ENCODE measurements at regions not wholly inside any gene's neighbourhood (a gene's known extent, or its start where the extent isn't known, plus 50 kb on each side); places are given as distances from the start of the nearest gene placed in this dataset.

GRCh38 chr18:71324356-71324755 is 1035.5 kb downstream of the SOCS6 start:
- no peak for TF ChIP-seq POLR2A (IDR thresholded peaks at IDR 0.05)
- no peak for TF ChIP-seq POLR2AphosphoS5 (IDR thresholded peaks at IDR 0.05; ENCODE audit: insufficient read depth in 1 of 2, low read depth in 1 of 2)
